ENCODE measurements at regions not wholly inside any gene's neighbourhood (a gene's known extent, or its start where the extent isn't known, plus 50 kb on each side); places are given as distances from the start of the nearest gene placed in this dataset.

DNA sequence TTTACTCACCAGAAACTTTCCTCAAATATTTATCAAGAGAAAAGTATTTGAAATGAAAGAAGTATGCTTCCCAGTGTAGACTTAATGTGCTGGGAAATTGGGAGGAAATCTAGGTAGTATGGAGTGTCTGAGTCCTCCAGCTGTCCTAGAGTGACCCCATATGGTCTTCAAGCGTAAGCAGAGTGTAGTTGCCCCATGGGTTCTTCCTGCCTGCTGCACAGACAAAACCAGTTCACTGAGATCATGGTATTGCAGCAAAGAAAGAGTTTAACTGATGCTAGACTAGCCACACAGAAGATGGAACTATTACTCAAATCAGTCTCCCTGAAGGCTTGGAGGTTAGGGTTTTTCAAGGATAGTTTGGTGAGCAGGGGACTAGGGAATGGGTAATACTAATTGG is 114.9 kb upstream of the PRLR start:
- TF ChIP-seq GATA3 (IDR thresholded peaks at IDR 0.05; ENCODE audit: low read depth, low read length): no peak
- no peak for TF ChIP-seq GATA2 (IDR thresholded peaks at IDR 0.05; ENCODE audit: low read depth, low read length)

All from SH-SY5Y (cell line).